Hepatocyte (in vitro differentiated cells): ENCODE measurements at regions not wholly inside any gene's neighbourhood (a gene's known extent, or its start where the extent isn't known, plus 50 kb on each side); places are given as distances from the start of the nearest gene placed in this dataset.

Source experiments
- DNase-seq: peaks from one replicate; pipeline ENCODE4 v3.0.0-alpha.2; 2016; ENCODE audit warnings: low spot score
- H2AFZ ChIP-seq: fragments of 200-600 bp; sonication (generic); 2 replicates; pipeline ENCODE4 v1.6.0; 2016; ENCODE audit warnings: antibody characterized with exemption, mild to moderate bottlenecking
- H3K27ac ChIP-seq: fragments of 200-600 bp; sonication (generic); 2 replicates; pipeline ENCODE4 v1.5.1; 2016; ENCODE audit warnings: mild to moderate bottlenecking
- H3K27me3 ChIP-seq: fragments of 200-600 bp; sonication (generic); 2 replicates; pipeline ENCODE4 v1.6.1; 2016
- H3K36me3 ChIP-seq: fragments of 200-600 bp; sonication (generic); replicated peaks from 2 replicates; pipeline ENCODE4 v1.5.1; 2016; ENCODE audit warnings: low read depth; ENCODE audit not compliant: insufficient read depth
- H3K4me1 ChIP-seq: fragments of 200-600 bp; sonication (generic); 2 replicates; pipeline ENCODE4 v1.5.1; 2016; ENCODE audit warnings: mild to moderate bottlenecking, moderate library complexity; ENCODE audit not compliant: insufficient read depth
- H3K4me2 ChIP-seq: fragments of 200-600 bp; sonication (generic); 2 replicates; pipeline ENCODE4 v1.6.0; 2016
- H3K4me3 ChIP-seq: fragments of 200-600 bp; sonication (generic); 2 replicates; pipeline ENCODE4 v1.5.1; 2016; ENCODE audit warnings: mild to moderate bottlenecking
- H3K79me2 ChIP-seq: fragments of 200-600 bp; sonication (generic); 2 replicates; pipeline ENCODE4 v1.6.0; 2017; ENCODE audit warnings: mild to moderate bottlenecking
- H3K9me2 ChIP-seq: fragments of 200-600 bp; sonication (generic); replicated peaks from 2 replicates; pipeline ENCODE4 v1.6.0; 2017; ENCODE audit warnings: mild to moderate bottlenecking; ENCODE audit not compliant: insufficient read depth
- H3K9me3 ChIP-seq: fragments of 200-600 bp; sonication (generic); 2 replicates; pipeline ENCODE4 v1.5.1; 2016; ENCODE audit warnings: low read depth, mild to moderate bottlenecking
- H4K20me1 ChIP-seq: fragments of 200-600 bp; sonication (generic); 2 replicates; pipeline ENCODE4 v1.6.0; 2016; ENCODE audit warnings: mild to moderate bottlenecking; ENCODE audit not compliant: insufficient read depth, poor library complexity, severe bottlenecking
- CTCF ChIP-seq: fragments of 200-600 bp; sonication (generic); IDR thresholded peaks from 2 replicates; pipeline ENCODE4 v1.5.1; 2016; ENCODE audit warnings: antibody characterized with exemption, mild to moderate bottlenecking; ENCODE audit not compliant: poor library complexity
- EZH2 ChIP-seq: fragments of 200-600 bp; sonication (generic); IDR thresholded peaks from 2 replicates; pipeline ENCODE4 v1.6.1; 2016; ENCODE audit warnings: antibody characterized with exemption, mild to moderate bottlenecking, borderline replicate concordance
- EZH2phosphoT487 ChIP-seq: fragments of 200-600 bp; sonication (generic); IDR thresholded peaks from one replicate; pipeline ENCODE4 v1.6.1; 2018; ENCODE audit warnings: antibody characterized with exemption, mild to moderate bottlenecking, low read depth, moderate library complexity; ENCODE audit not compliant: unreplicated experiment, severe bottlenecking
- whole genome bisulfite sequencing: methylation state at CpG from one replicate; pipeline ENCODE4 v1.1.6; 2016; ENCODE audit warnings: low lambda C conversion rate; ENCODE audit errors: missing lambda C conversion rate; 5-methylcytosine and 5-hydroxymethylcytosine counted together

- Histone ChIP-seq H3K9me3 (no peaks in the 10 kb centered on the region), H3K79me2 (no peaks in the 10 kb centered on the region), H4K20me1 (no peaks in the 10 kb centered on the region), H3K9me2 (no peaks in the 10 kb centered on the region), H3K27me3 (no peaks in the 10 kb centered on the region), H3K36me3 (no peaks in the 10 kb centered on the region), H3K4me3 (no peak overlapping the region), H3K4me1 (no peaks in the 10 kb centered on the region), H3K4me2 (no peak overlapping the region), H2AFZ (no peak overlapping the region), H3K27ac (no peak overlapping the region)
- no peak for DNase-seq
- WGBS: 83% methylated on average over 3 of the region's 3 CpGs
- no peak for TF ChIP-seq EZH2
- TF ChIP-seq EZH2phosphoT487: no peak
- no peak for TF ChIP-seq CTCF
These were observed 59.5 kb upstream of the IRX3 start for GRCh38 chr16:54346041-54346440.

- no peaks in the 10 kb centered on the region for H3K9me2 ChIP-seq
- no peak for DNase-seq
- H3K27me3 ChIP-seq: no peaks in the 10 kb centered on the region
- 88% methylated on average over 22 of the region's 22 CpGs for WGBS
- H3K27ac ChIP-seq: no peak overlapping the region
- no peaks in the 10 kb centered on the region for H3K4me1 ChIP-seq
- no peaks in the 10 kb centered on the region for H4K20me1 ChIP-seq
- no peak overlapping the region for H3K4me3 ChIP-seq
- H3K79me2 ChIP-seq: no peaks in the 10 kb centered on the region
- H3K9me3 ChIP-seq: no peaks in the 10 kb centered on the region
- no peaks in the 10 kb centered on the region for H3K36me3 ChIP-seq
- H2AFZ ChIP-seq: no peak overlapping the region
- no peak for TF ChIP-seq CTCF
- TF ChIP-seq EZH2phosphoT487: no peak
- no peak for TF ChIP-seq EZH2
- H3K4me2 ChIP-seq: no peak overlapping the region
These were observed 58.4 kb upstream of the IRX3 start for GRCh38 chr16:54344646-54345630.

- 93% methylated on average over 5 of the region's 5 CpGs for WGBS
These were observed 56.4 kb upstream of the IRX3 start for GRCh38 chr16:54342966-54343365.

More at GRCh38 chr16:54342966-54343365, 56.4 kb upstream of the IRX3 start:
- Histone ChIP-seq H3K4me3 (no peak overlapping the region), H4K20me1 (no peaks in the 10 kb centered on the region), H3K4me2 (no peak overlapping the region), H3K27me3 (no peaks in the 10 kb centered on the region), H3K9me2 (no peaks in the 10 kb centered on the region), H3K27ac (no peak overlapping the region), H3K36me3 (no peaks in the 10 kb centered on the region), H3K79me2 (no peaks in the 10 kb centered on the region), H3K9me3 (no peaks in the 10 kb centered on the region), H3K4me1 (no peaks in the 10 kb centered on the region), H2AFZ (no peak overlapping the region)
- no peak for DNase-seq
- no peak for TF ChIP-seq CTCF
- no peak for TF ChIP-seq EZH2
- no peak for TF ChIP-seq EZH2phosphoT487
